HL-60/S4 treated with retinoic acid at 250 ng/mL for 4 days and 3 days (cell line): ENCODE measurements at regions not wholly inside any gene's neighbourhood (a gene's known extent, or its start where the extent isn't known, plus 50 kb on each side); places are given as distances from the start of the nearest gene placed in this dataset.

Source experiments
- in situ Hi-C: fragments of 300-500 bp; cut with MboI; formaldehyde crosslinking; loops from 2 replicates; pipeline ENCODE4 v1.7.0; 2022; ENCODE audit warnings: low sequenced_read_pairs

GRCh38 chr10:43864656-43865055 lies 216.0 kb upstream of the ZNF32 start:
- in situ Hi-C loops = no loop called here

DNA sequence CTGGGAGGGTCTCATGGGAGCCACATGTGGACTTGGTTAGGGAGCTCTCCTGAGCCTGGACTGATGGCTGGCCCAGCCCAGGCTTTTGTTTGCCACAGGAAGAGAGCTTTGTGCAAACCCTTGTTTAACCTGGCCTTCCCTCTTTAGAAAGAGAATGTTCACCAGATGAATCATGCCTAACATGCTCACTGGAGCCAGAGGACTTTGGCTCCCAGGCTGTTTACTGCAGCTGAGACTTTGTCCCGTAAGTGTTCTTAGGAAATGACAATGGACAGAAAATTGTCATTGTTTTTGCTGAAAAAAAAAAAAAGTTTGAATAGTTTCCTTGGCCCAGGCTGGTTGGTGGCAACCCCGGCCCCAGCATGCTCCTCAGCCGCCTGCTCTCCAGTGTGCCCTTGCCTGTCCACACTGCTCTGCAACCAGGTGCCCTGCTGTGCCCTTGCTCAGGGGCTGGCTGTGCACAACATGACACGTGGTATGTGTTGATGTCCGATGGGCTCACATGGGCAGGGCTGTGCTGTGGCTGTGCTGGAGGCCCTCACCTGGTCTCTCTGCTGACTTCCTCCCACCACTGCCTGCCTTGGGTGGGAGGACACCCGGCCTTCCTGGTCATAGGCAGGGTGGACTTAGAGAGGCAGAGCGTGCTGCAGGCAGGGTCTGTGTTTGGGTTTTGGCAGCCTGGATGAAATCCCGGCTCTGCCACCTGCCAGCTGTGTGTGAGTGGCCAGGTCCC lies 215.3 kb upstream of the ZNF32 start:
- in situ Hi-C loops = no loop called here

- in situ Hi-C loops = no loop called here
Observed at GRCh38 chr10:43863270-43863669, 214.6 kb upstream of the ZNF32 start.

DNA sequence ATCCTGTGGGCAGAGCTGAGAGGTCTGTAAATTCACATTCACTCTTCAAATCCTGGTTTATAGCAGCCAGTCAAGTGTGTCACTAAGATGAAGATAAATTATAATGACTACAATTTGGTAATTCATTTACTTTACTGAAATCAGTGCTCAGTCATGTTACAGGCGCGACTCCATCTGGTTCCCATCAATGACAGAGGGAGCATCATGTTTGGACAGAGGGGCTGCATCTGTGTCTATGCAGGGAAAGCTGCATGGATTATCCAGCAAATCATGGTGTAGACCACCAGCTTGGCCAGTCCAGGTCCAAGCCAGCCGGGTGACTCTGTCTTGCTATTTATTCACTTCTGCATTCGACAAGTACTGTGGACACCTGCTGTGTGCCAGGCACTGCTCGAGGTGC lies 214.1 kb upstream of the ZNF32 start:
- in situ Hi-C loops = no loop called here

- in situ Hi-C loops = no loop called here
Observed at GRCh38 chr10:43861966-43862751, 213.5 kb upstream of the ZNF32 start.

DNA sequence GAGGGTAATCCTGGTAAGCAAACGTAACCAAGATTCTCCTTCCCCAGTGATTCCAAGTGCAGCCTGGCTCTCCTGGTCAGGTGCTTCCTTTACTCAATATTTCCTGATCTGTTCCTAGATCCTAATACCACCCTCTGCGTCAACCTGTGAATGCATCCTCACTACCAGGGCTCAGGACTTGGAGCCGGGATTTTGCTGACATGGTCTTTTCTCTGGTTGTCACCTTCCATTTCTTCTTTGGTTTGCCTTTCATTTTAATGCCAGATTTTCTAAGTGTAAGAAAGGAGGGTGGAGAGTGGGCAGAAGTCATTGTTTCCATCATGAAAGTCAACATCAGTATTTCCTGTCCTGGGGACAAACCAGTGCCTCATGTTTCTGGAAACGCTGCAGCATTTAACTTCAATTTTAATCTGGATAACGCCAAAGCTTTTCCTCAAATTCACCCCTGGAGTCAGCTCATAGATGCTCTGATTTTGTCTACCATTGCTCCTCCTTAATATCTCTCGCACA lies 210.4 kb upstream of the ZNF32 start:
- in situ Hi-C loops = no loop called here

DNA sequence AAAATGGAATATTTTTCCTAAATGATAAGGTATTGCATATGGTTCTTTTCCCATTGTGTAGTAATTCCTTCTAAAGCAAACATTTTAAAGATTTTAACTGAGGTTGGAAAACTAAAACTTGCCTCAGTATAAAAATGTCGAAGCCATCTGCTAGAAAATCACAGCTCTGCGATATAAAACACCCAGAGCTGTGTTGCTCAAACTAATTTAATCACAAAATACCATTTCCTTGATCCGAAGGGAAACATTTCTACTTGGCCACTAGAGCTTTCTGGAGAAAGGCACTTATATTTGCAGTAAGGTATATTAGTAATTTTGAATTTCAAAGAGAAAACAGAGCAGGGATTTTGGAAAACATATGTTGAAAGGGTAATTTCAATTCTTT lies 209.2 kb upstream of the ZNF32 start:
- in situ Hi-C loops = no loop called here

DNA sequence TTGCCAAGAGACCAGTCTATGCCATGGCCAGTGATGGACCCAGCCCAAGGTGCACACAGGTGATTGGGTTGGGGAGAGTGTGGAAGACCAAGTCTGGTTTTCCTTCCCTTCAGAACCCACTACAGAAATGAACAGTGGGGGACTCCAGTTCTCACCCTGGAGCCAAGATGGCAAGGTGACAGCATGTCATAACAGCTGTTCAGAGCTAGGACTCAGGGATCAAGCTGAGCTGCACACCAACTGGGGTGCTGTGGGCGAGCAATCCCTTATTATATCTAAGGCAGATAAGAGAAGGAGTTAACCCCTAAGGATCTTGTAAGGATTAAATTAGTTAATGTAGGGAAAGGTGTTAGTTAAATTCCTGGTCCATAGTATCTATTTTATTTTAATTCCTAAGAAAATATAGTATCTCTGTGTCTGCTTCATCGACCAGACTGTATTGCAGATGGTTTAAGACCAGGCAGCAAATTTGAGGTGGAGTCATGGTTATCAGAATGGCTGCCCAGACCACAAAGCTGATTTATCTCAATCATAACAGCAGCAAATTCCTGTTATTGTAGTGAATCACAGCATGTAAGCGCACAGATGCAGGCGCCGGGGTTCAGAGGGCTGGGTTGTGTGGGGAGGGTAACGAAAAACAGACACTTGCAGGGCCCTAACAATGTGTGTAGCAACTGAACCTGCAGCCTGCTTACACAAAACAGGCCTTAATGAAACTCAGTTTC lies 208.7 kb upstream of the ZNF32 start:
- in situ Hi-C loops = no loop called here

DNA sequence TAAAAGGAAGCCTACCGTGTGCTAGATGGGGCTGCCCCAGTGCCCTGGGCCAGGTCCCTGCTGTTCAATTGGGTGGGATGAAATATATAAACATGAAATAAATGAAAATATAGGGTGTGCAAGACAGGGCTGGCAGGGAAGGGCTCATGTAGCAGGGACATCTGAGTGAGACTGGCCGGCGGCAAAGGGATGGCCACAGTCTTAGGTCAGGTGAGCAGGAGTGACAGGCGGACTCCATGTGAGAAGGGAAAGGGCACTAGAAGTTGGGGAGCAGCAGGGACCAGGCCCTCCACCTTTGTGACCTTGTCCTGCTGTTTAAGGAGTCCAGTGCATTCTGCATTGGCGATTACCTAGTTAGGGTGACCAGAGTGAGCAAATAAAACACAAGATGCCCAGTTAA lies 207.6 kb upstream of the ZNF32 start:
- in situ Hi-C loops = no loop called here

DNA sequence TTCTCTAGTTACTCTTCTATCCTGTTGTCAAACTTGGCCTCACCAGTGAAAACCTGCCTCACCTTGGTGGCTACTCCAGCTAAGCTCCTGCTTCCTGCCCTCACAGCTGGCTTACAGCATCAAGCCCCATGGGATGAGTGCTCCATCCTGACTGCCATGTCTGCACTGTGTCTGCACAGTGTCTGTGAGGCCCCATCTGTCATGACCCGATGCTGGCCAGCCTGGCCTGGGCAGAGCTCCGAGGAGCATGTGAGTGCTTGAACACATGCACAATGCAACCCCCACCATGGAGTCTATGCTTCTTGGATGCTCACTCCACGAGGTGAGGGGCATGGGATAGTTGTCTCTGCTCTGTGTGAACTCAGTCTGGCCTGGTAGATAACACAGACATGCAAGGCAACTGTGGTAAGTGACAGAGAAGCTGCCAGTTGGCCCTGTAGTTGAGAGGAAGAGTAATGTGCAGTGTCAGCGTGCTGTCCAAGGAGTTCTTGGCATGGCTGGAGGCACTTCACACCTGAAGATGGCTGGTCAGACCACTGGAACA lies 207.1 kb upstream of the ZNF32 start:
- in situ Hi-C loops = no loop called here

GRCh38 chr10:43854007-43854406 lies 205.3 kb upstream of the ZNF32 start:
- in situ Hi-C loops = no loop called here

DNA sequence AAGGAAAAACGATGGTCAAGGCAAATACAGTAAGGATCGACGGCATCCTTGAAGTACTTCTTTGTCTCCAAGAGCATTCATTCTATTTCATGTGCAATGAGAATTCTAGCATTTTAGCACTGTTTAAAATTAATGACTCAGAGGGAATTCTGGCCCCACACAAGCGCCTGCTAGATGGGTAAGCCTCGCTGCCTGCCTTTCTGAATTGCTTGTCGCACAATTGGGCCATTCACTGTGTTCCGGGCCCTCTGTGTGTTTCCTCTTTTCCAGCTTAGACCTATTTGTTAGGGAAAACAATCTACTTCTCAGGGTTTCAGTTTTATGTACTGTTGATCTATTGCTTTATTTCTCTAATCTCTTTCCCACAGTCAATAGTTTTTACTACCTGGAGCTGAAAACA lies 204.7 kb upstream of the ZNF32 start:
- in situ Hi-C loops = no loop called here

GRCh38 chr10:43852644-43853214 lies 204.0 kb upstream of the ZNF32 start:
- in situ Hi-C loops = no loop called here

DNA sequence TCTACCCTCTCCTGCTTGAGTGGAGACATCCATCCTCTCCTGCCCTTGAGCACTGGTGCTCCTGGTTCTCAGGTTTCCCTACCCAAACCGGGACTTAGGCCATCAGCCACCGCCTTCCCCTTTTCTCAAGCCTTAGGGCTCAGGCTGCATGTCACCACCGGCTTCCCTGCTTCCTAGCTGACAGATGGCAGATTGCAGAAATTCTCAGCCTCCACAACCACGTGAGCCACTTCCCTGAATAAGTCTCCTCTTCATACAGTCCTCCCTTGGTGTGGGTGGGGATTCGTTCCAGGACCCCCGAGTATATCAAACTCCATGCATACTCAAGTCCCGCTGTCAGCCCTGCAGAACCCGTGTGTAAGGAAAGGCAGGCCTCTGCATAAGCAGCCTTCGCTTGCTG lies 203.5 kb upstream of the ZNF32 start:
- in situ Hi-C loops = no loop called here

- in situ Hi-C loops = no loop called here
Observed at GRCh38 chr10:43851030-43851429, 202.3 kb upstream of the ZNF32 start.

DNA sequence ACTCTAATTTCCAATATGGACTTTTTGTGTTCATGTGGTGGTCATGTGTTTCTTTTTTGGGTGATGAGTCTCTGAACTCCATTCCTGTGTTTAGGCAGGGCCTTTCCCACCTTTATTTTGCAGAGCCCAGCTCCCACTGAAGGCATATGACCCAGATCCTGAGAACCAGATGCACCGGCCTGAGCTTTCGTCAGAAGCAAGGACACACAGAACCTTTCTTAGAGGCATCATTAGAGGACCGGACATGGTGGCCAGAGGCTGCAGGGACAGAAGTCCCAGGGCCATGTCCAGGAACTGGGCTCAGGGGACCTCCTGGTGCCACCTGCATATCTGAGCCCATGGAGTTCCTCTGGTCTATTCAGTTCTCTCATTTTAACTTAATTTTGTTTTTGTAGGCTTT lies 200.9 kb upstream of the ZNF32 start:
- in situ Hi-C loops = no loop called here

GRCh38 chr10:43846968-43847367 lies 198.3 kb upstream of the ZNF32 start:
- in situ Hi-C loops = no loop called here

GRCh38 chr10:43846187-43846680 lies 197.6 kb upstream of the ZNF32 start:
- in situ Hi-C loops = no loop called here

GRCh38 chr10:43845121-43845520 lies 196.4 kb upstream of the ZNF32 start:
- in situ Hi-C loops = no loop called here

DNA sequence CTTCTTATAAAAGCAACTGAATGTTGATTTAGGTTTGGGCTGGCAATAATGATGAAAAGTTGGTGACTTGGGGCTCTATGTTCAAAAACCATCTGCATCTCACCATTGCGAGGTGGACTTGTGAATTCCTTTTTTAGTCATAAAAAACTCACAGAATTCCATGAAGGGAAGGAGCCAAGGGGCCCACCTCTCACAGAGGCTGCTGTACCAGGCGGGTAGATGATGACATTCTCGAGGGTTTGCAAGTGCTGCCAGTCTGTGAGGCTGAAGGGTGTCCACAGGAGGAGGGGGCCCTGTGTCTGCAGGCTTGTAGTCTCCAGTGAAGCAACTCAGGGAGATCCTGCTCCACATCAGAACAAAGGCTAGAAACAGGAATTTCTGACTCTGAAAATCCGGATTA lies 195.5 kb upstream of the ZNF32 start:
- in situ Hi-C loops = no loop called here
